NCI-H1694 treated with DMSO at 0.1 percent for 48 hours (cell line): ENCODE measurements at regions not wholly inside any gene's neighbourhood (a gene's known extent, or its start where the extent isn't known, plus 50 kb on each side); places are given as distances from the start of the nearest gene placed in this dataset.

Experiments used
- DNase-seq: peaks from one replicate; lab custom pipeline; 2025; lab: John Stamatoyannopoulos, UW

GRCh38 chr2:5539282-5540165 lies 152.7 kb upstream of the SOX11 start:
- DNase-seq: no peak

- no peak for DNase-seq
Measured at GRCh38 chr2:5540856-5541255, 151.3 kb upstream of the SOX11 start.

- no peak for DNase-seq
Measured at GRCh38 chr2:5544205-5544786, 147.9 kb upstream of the SOX11 start.

- no peak for DNase-seq
Measured at GRCh38 chr2:5546181-5546580, 146.0 kb upstream of the SOX11 start.

- no peak for DNase-seq
Measured at GRCh38 chr2:5548991-5549715, 143.0 kb upstream of the SOX11 start.

GRCh38 chr2:5549771-5550170 lies 142.4 kb upstream of the SOX11 start:
- no peak for DNase-seq

- DNase-seq: no peak
Measured at GRCh38 chr2:5555636-5556035, 136.5 kb upstream of the SOX11 start.

- no peak for DNase-seq
Measured at GRCh38 chr2:5561006-5561405, 131.2 kb upstream of the SOX11 start.

GRCh38 chr2:5562426-5562825 lies 129.8 kb upstream of the SOX11 start:
- DNase-seq: no peak

- no peak for DNase-seq
Measured at GRCh38 chr2:5562865-5563264, 129.3 kb upstream of the SOX11 start.

GRCh38 chr2:5563411-5563810 lies 128.8 kb upstream of the SOX11 start:
- DNase-seq: no peak

- no peak for DNase-seq
Measured at GRCh38 chr2:5569256-5569655, 122.9 kb upstream of the SOX11 start.

GRCh38 chr2:5576015-5576414 lies 116.2 kb upstream of the SOX11 start:
- no peak for DNase-seq

- DNase-seq: no peak
Measured at GRCh38 chr2:5587766-5588165, 104.4 kb upstream of the SOX11 start.

- no peak for DNase-seq
Measured at GRCh38 chr2:5588601-5589000, 103.6 kb upstream of the SOX11 start.

GRCh38 chr2:5589183-5589582 lies 103.0 kb upstream of the SOX11 start:
- no peak for DNase-seq

- DNase-seq: no peak
Measured at GRCh38 chr2:5590886-5591285, 101.3 kb upstream of the SOX11 start.

- no peak for DNase-seq
Measured at GRCh38 chr2:5592916-5593315, 99.3 kb upstream of the SOX11 start.

- no peak for DNase-seq
Measured at GRCh38 chr2:5594249-5594695, 97.9 kb upstream of the SOX11 start.

GRCh38 chr2:5596868-5597267 lies 95.3 kb upstream of the SOX11 start:
- no peak for DNase-seq

- DNase-seq: no peak
Measured at GRCh38 chr2:5598156-5598555, 94.0 kb upstream of the SOX11 start.

- DNase-seq: no peak
Measured at GRCh38 chr2:5609201-5609600, 83.0 kb upstream of the SOX11 start.

- DNase-seq: no peak
Measured at GRCh38 chr2:5612666-5613065, 79.5 kb upstream of the SOX11 start.
